Vagina (tissue), 2 donors: ENCODE measurements at regions not wholly inside any gene's neighbourhood (a gene's known extent, or its start where the extent isn't known, plus 50 kb on each side); places are given as distances from the start of the nearest gene placed in this dataset.

Source experiments
- POLR2A ChIP-seq, 2 donors: fragments of 450-650 bp; IDR thresholded peaks; one replicate each; pipeline ENCODE4 v1.6.1; 2017; ENCODE audit warnings: antibody characterized with exemption in 2 of 2, mild to moderate bottlenecking in 2 of 2, moderate library complexity in 2 of 2
- POLR2AphosphoS5 ChIP-seq, 2 donors: sonication (generic); formaldehyde crosslinking; IDR thresholded peaks; one replicate each; pipeline ENCODE4 v1.9.0; 2017; ENCODE audit warnings: antibody characterized with exemption in 2 of 2, mild to moderate bottlenecking in 2 of 2, low read depth in 1 of 2; ENCODE audit not compliant: insufficient read depth in 1 of 2
- TF ChIP-seq, protein P1 (sequence below), 3 experiments: fragments of 450-650 bp in 2 of 3; fragments of 200-600 bp in 1 of 3; sonication (generic) in 1 of 3; IDR thresholded peaks; one replicate each; pipeline ENCODE4 v1.5.1; 2017 to 2019; ENCODE audit warnings: antibody characterized with exemption in 3 of 3, mild to moderate bottlenecking in 2 of 3, moderate library complexity in 2 of 3

DNA sequence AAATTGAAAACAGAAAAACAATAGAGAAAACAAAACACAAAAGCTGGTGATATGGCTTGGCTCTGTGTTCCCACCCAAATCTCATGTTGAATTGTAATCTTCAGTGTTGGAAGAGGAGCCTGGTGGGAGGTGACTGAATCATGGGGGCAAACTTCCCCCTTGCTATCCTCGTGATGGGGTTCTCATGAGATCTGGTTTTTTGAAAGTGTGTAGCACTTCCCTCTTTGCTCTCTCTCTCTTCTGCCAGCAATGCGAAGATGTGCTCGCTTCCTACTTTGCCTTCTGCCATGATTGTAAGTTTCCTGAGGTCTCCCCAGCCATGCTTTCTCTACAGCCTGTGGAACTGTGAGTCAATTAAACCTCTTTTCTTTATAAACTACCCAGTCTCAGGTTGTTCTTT, 112.3 kb upstream of the UXS1 start:
- TF ChIP-seq, protein P1, sequence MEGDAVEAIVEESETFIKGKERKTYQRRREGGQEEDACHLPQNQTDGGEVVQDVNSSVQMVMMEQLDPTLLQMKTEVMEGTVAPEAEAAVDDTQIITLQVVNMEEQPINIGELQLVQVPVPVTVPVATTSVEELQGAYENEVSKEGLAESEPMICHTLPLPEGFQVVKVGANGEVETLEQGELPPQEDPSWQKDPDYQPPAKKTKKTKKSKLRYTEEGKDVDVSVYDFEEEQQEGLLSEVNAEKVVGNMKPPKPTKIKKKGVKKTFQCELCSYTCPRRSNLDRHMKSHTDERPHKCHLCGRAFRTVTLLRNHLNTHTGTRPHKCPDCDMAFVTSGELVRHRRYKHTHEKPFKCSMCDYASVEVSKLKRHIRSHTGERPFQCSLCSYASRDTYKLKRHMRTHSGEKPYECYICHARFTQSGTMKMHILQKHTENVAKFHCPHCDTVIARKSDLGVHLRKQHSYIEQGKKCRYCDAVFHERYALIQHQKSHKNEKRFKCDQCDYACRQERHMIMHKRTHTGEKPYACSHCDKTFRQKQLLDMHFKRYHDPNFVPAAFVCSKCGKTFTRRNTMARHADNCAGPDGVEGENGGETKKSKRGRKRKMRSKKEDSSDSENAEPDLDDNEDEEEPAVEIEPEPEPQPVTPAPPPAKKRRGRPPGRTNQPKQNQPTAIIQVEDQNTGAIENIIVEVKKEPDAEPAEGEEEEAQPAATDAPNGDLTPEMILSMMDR (IDR thresholded peaks at IDR 0.05): no peak
- TF ChIP-seq POLR2A (IDR thresholded peaks at IDR 0.05): no peak
- TF ChIP-seq POLR2AphosphoS5 (IDR thresholded peaks at IDR 0.05; ENCODE audit: insufficient read depth in 1 of 2, low read depth in 1 of 2): no peak
